GM12872 (cell line): ENCODE measurements at regions not wholly inside any gene's neighbourhood (a gene's known extent, or its start where the extent isn't known, plus 50 kb on each side); places are given as distances from the start of the nearest gene placed in this dataset.

ENCODE experiments used
- TF ChIP-seq, protein P1 (sequence below): IDR thresholded peaks from 3 replicates; pipeline ENCODE4 v1.5.1; 2011; ENCODE audit warnings: low read depth, mild to moderate bottlenecking, low read length, moderate library complexity; ENCODE audit not compliant: insufficient read depth

DNA sequence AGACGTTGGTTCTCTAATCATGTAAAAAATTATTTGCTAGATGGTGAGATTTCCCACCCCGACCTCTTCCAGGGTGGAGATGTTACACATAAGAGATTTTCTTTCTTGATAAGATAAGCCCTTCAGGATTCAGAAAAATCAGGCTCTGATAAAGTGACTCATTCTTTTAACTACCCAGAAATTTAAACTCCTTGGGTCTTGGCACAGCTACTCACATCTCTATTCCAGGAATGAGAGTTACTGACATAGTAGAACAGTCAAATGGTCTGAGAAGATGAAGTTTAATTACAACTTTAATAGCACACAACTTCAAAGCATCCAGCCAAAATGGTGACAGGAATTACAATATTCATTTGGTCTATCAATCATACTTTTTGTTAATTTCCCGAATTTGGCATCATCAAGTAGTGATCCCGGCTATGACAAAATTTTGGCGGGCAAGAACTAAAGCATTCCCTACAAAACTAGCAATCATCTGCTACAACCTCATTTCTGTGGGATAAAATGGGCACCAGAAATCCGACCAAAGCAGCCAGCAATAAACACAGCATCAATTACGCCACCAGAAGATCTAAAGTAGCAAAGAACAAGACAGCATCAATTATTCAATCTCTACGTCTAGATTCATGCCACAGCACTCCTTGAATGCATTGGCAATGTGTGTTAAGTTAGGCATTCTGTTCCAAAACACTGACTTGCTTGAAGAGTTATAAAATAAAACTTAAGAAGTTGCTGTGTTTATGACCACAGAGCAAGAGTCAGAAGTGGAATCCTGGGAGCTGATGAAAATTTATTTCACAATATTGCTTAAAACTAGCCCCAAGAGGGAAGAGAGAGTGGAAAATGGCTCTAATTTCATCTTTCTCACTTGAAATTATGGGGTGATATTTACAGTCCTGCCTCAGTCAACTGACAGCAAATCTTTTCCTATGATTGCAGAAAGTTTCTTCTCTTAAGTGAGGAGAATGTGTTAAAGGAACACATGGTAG lies 565.7 kb upstream of the ANKRD30A start:
- TF ChIP-seq, protein P1, sequence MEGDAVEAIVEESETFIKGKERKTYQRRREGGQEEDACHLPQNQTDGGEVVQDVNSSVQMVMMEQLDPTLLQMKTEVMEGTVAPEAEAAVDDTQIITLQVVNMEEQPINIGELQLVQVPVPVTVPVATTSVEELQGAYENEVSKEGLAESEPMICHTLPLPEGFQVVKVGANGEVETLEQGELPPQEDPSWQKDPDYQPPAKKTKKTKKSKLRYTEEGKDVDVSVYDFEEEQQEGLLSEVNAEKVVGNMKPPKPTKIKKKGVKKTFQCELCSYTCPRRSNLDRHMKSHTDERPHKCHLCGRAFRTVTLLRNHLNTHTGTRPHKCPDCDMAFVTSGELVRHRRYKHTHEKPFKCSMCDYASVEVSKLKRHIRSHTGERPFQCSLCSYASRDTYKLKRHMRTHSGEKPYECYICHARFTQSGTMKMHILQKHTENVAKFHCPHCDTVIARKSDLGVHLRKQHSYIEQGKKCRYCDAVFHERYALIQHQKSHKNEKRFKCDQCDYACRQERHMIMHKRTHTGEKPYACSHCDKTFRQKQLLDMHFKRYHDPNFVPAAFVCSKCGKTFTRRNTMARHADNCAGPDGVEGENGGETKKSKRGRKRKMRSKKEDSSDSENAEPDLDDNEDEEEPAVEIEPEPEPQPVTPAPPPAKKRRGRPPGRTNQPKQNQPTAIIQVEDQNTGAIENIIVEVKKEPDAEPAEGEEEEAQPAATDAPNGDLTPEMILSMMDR: no peak

DNA sequence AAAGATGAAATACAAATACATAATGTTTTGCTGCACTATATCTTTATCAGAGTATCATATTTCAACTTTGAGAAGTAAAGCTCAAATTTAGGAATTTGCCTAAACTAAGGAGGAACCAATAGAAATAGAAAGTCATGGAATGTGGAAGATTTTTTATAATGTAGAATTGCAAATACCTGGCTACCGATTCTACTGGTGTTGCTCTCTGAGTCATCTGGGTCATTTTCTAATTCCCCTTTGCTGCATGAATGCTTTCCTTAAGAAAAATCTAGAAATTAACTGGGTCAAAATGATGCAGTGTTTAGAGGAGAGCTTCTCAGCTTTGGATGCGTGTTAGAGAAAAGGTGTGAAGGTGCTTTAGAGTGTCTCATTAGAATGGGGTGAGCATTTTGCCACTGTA lies 568.9 kb upstream of the ANKRD30A start:
- TF ChIP-seq, protein P1: no peak

DNA sequence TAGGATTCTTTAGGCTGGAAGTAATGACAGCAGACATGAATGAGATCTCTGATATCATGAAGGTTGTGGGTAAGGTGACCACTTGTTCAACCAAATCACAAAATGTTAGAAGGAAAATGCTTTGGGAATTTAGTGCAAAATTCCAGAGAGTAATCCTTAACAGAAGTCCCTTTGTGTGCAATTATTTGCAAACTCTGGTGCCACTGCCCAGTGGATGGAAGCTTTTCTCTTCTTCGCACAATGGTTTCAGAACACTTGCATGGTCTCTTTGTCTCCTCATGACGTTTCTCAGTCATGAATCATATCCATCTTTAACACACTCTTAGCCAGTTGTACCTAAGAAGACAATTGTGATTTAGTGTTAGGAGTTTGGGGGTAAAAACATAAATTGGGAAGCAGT lies 570.4 kb upstream of the ANKRD30A start:
- TF ChIP-seq, protein P1: no peak

DNA sequence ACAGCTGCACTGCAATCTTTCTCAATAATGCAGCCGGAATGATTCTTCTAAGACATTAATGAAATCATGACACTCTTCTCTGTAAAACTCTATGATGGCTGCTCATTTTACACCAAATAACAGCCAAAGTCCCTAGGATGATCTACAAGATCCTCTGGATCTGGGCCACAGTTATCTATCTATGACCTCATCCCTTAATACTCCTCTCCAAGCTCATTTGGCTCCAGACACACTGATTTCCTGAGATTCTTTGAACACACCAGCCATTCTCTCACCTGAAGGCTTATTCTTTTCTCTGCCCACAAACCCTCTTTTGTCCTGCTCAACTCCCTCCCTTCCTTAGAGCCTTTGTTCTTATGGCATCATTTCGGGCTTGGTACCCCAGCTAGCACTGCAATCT lies 577.4 kb upstream of the ANKRD30A start:
- TF ChIP-seq, protein P1: no peak

DNA sequence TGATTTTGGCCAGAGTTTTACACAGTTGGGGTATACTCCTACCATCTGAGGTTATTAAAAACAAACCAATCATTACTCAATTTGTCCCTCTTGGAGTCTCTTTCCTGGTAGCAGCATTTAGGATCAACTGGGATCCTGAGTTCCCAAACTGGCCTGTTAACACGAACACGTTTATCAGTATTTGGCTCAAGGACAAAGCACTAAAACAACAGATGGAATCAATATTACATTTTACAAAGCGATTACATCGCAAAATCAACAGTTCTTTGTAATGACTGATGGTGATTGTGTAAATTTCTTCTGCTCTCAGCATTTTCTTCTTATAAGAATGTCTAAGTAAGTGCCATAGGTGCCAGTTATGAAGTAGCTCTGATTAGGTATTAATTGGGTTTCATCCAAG lies 582.9 kb upstream of the ANKRD30A start:
- TF ChIP-seq, protein P1: no peak

DNA sequence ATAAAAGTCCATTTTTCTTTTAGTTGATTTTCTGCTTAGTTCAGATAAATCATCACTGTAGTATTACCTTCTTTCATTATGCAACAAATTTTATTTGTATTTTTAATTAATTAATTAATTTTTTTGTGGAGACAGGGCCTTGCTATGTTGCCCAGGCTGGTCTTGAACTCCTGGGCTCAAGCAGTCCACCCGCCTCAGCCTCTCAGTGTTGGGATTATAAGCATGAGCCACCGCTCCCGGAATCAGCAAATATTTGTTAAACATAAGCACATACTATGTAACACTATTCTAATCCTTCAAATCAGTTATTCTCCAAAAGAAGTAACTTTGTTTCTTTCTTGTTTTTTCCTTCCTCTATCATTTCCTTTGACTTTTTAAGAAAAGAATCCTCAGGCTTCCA lies 584.8 kb upstream of the ANKRD30A start:
- TF ChIP-seq, protein P1: no peak

DNA sequence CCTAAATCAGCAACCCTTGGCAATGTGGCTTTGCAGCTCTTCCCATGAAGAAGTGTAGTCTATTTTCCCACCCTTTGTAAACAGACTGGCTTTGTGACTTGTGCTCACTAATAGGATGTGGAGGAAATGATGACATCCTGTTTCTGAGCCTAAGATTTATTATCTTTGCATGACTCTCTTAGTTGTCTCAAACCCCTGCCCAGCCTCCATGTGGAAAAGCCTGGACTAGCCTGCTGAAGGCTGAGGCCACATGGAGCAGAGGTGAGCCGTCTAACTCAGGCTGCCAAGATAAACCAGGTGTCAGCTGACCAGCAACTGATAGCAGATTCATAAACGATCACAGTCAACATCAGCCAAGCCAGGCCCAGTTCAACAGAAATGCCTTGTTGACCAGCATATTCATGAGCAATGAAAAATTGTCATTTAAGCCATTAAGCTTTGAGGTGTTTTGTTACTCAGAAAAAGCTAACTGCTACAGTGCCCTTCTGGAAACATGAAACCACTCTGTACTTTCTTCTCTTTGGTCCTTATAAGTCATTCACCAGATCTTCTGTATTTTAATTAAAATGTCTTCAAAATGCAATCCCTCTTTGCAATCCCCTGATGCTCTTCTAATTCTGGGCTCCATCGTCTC lies 586.3 kb upstream of the ANKRD30A start:
- TF ChIP-seq, protein P1: no peak
